Calu3 (cell line): ENCODE measurements at regions not wholly inside any gene's neighbourhood (a gene's known extent, or its start where the extent isn't known, plus 50 kb on each side); places are given as distances from the start of the nearest gene placed in this dataset.
A peak's percentile ranks its signal among the peaks of the same experiment; 100 is the strongest.

ENCODE experiments used
- BruUV-seq: library from RNA; stranded (reverse); fragments of 400-500 nt; replicated peaks from 2 replicates; lab custom pipeline; 2021; lab: Mats Ljungman, UMichigan
- CTCF ChIA-PET: fragments of 300-600 bp; sonication (Branson Sonifier 250); formaldehyde crosslinking; loops from one replicate; lab custom pipeline; 2022; ENCODE audit warnings: antibody characterized with exemption; lab: Charles Lee
- DNase-seq: peaks from one replicate; pipeline ENCODE4 v3.0.0; 2022
- H3K27ac Mint-ChIP-seq: one replicate; pipeline ENCODE4 v1.8.0; 2022; ENCODE audit warnings: mixed read lengths; ENCODE audit not compliant: unreplicated experiment
- H3K27me3 Mint-ChIP-seq: one replicate; pipeline ENCODE4 v1.8.0; 2022; ENCODE audit warnings: mixed read lengths; ENCODE audit not compliant: unreplicated experiment
- H3K36me3 Mint-ChIP-seq: one replicate; pipeline ENCODE4 v1.8.0; 2022; ENCODE audit warnings: mild to moderate bottlenecking, moderate library complexity, mixed read lengths; ENCODE audit not compliant: insufficient read depth, unreplicated experiment
- H3K4me1 Mint-ChIP-seq: one replicate; pipeline ENCODE4 v1.8.0; 2022; ENCODE audit warnings: mild to moderate bottlenecking, low read depth, mixed read lengths; ENCODE audit not compliant: unreplicated experiment
- H3K4me3 Mint-ChIP-seq: one replicate; pipeline ENCODE4 v1.8.0; 2022; ENCODE audit warnings: mild to moderate bottlenecking, low read depth, moderate library complexity, mixed read lengths; ENCODE audit not compliant: unreplicated experiment
- H3K9me3 Mint-ChIP-seq: one replicate; pipeline ENCODE4 v1.8.0; 2022; ENCODE audit warnings: low read depth, mixed read lengths; ENCODE audit not compliant: unreplicated experiment
- intact Hi-C: fragments of 100-400 bp; cut with micrococcal nuclease; formaldehyde crosslinking; loops from one replicate; pipeline ENCODE4 v1.10.0; 2022; ENCODE audit not compliant: unreplicated experiment
- TF ChIP-seq, protein P1 (sequence below): fragments of 200-600 bp; IDR thresholded peaks from one replicate; pipeline ENCODE4 v1.8.0; 2022; ENCODE audit warnings: antibody characterized with exemption; ENCODE audit not compliant: unreplicated experiment

DNA sequence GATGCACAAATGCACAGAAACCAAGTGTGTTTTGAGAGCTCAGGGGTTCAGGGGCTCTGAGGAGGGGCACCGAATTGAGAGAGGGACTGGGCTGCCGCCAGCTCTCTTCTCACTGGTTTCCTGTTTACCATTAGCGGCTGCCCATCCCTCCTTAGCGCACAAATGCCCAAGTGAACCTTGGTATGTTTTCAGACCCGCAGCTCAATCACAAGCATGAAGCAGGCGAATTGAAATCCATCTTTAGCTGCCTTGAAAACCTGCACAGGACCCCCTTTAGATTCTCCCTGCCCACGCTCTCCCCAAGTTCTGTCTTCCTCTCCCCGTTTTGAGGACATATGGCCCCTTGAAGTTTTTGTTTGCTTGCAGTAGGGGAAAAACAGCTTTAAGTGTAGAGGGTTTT lies 61.1 kb upstream of the ACOT11 start:
- CTCF ChIA-PET, result interaction anchor here (0.6 to 1.8 kb wide), 4 partner anchors 69 to 702 kb away, joined by 4 to 10 read pairs (median 7); no protein-coding TSS in a partner anchor

GRCh38 chr1:54485416-54485815 lies 62.6 kb upstream of the ACOT11 start:
- BruUV-seq, result no TSS peak
- TF ChIP-seq, protein P1, sequence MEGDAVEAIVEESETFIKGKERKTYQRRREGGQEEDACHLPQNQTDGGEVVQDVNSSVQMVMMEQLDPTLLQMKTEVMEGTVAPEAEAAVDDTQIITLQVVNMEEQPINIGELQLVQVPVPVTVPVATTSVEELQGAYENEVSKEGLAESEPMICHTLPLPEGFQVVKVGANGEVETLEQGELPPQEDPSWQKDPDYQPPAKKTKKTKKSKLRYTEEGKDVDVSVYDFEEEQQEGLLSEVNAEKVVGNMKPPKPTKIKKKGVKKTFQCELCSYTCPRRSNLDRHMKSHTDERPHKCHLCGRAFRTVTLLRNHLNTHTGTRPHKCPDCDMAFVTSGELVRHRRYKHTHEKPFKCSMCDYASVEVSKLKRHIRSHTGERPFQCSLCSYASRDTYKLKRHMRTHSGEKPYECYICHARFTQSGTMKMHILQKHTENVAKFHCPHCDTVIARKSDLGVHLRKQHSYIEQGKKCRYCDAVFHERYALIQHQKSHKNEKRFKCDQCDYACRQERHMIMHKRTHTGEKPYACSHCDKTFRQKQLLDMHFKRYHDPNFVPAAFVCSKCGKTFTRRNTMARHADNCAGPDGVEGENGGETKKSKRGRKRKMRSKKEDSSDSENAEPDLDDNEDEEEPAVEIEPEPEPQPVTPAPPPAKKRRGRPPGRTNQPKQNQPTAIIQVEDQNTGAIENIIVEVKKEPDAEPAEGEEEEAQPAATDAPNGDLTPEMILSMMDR, result no peak
- H3K4me1 Mint-ChIP-seq, result peaks cover 14% of the 10 kb centered on the region

More for the DNA sequence above, 61.1 kb upstream of the ACOT11 start:
- TF ChIP-seq, protein P1, result no peak
- no peaks in the 10 kb centered on the region for H3K9me3 Mint-ChIP-seq
- no peak for DNase-seq
- H3K27me3 Mint-ChIP-seq, result peaks cover 54% of the 10 kb centered on the region
- H3K4me1 Mint-ChIP-seq, result peaks cover 21% of the 10 kb centered on the region
- BruUV-seq, result no TSS peak
- no peak overlapping the region for H3K27ac Mint-ChIP-seq
- H3K36me3 Mint-ChIP-seq, result peaks cover 21% of the 10 kb centered on the region
- peak overlapping the region; percentile 56 for H3K4me3 Mint-ChIP-seq
- intact Hi-C loops, result loop anchor here (5.0 kb wide), 1 partner anchor 365 kb away; no protein-coding TSS in a partner anchor

DNA sequence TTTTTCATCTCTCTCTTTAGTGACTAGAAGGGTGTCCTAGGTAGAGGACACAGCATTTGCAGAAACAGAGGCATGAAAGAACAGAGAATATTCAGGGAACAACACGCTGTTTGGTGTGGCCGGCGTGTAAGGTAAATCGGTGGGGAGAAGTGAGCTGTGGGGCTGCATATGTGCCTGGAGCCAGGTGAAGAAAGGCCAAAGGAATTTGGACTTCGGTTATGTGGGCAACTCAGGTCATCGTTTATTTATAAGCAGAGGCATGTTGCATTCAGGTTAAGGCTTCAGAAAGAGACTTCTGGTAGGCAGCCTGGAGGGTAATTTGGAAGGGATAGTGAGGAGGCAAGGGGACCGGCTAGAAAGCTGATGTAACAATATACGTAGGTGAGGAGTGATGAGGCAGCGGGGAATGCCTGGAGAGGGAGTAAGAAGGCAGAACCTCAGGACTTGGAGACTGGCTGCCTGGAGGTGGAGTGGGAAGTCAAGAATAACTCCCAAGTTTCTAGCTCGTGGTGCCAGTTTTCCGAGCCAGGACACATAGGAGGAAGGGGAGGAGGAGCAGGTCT lies 64.1 kb upstream of the ACOT11 start:
- H3K9me3 Mint-ChIP-seq, result no peaks in the 10 kb centered on the region
- no peak overlapping the region for H3K27ac Mint-ChIP-seq
- intact Hi-C loops, result no loop called here
- H3K4me3 Mint-ChIP-seq, result no peak overlapping the region
- peaks cover 14% of the 10 kb centered on the region for H3K4me1 Mint-ChIP-seq
- TF ChIP-seq, protein P1, result no peak
- H3K36me3 Mint-ChIP-seq, result peaks cover 17% of the 10 kb centered on the region
- BruUV-seq, result no TSS peak
- peaks cover 60% of the 10 kb centered on the region for H3K27me3 Mint-ChIP-seq
- no peak for DNase-seq
- CTCF ChIA-PET, result no interaction called here

More at GRCh38 chr1:54485416-54485815, 62.6 kb upstream of the ACOT11 start:
- no peak for DNase-seq
- CTCF ChIA-PET, result interaction anchor here (0.7 kb wide), 1 partner anchor 436 kb away, joined by 3 read pairs; no protein-coding TSS in a partner anchor
- no peak overlapping the region for H3K27ac Mint-ChIP-seq
- peaks cover 47% of the 10 kb centered on the region for H3K27me3 Mint-ChIP-seq
- H3K4me3 Mint-ChIP-seq, result no peak overlapping the region
- intact Hi-C loops, result loop anchor here (5.0 kb wide), 1 partner anchor 363 kb away; no protein-coding TSS in a partner anchor
- H3K36me3 Mint-ChIP-seq, result peaks cover 21% of the 10 kb centered on the region
- no peaks in the 10 kb centered on the region for H3K9me3 Mint-ChIP-seq

GRCh38 chr1:54481201-54481884 lies 66.7 kb upstream of the ACOT11 start:
- no peak overlapping the region for H3K27ac Mint-ChIP-seq
- no peaks in the 10 kb centered on the region for H3K36me3 Mint-ChIP-seq
- DNase-seq, result no peak
- BruUV-seq, result no TSS peak
- CTCF ChIA-PET, result interaction anchor here (0.6 kb wide), 1 partner anchor 440 kb away, joined by 3 read pairs; no protein-coding TSS in a partner anchor
- TF ChIP-seq, protein P1, result no peak
- no peaks in the 10 kb centered on the region for H3K4me1 Mint-ChIP-seq
- intact Hi-C loops, result no loop called here
- H3K27me3 Mint-ChIP-seq, result peaks cover 66% of the 10 kb centered on the region
- no peak overlapping the region for H3K4me3 Mint-ChIP-seq
- no peaks in the 10 kb centered on the region for H3K9me3 Mint-ChIP-seq
